ENCODE measurements at regions not wholly inside any gene's neighbourhood (a gene's known extent, or its start where the extent isn't known, plus 50 kb on each side); places are given as distances from the start of the nearest gene placed in this dataset.

DNA sequence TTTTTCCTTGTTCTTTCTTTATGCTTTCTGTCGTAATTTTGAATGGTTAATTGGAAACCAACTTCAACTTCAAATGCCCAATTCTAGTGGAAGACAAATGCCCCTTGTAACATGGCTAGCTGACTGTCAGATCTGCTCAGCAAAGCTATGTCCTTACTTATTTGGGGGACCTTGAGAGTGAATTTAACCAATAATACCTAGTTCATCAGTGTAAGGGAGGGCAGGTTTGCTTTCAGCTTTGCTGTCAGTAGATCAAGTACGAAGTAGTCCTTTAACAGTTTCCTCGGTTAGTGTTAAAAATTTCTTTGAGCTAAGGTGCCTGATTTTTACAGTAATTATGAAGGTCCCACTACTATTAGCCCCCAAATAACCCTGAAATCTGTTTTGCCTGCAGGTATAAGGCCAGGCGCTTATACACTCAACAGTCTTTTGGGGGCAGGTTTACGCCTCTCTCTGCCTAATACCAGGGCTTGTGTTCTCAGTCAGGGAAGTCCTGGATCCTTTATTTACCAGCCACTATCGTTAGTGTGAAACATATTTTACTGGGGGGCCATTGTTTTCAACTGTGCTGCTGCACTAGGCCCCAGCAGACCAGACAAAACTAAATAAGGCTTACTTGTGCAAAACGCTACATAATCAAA lies 165.1 kb upstream of the KCNJ3 start:
- in situ Hi-C loops (cut with MboI; ENCODE audit: low pct_unique_long_range_greater_than_20kb, low sequenced_read_pairs, unreplicated experiment): no loop called here
- DNase-seq (ENCODE audit: low spot score): no peak
- TF ChIP-seq, protein P1, sequence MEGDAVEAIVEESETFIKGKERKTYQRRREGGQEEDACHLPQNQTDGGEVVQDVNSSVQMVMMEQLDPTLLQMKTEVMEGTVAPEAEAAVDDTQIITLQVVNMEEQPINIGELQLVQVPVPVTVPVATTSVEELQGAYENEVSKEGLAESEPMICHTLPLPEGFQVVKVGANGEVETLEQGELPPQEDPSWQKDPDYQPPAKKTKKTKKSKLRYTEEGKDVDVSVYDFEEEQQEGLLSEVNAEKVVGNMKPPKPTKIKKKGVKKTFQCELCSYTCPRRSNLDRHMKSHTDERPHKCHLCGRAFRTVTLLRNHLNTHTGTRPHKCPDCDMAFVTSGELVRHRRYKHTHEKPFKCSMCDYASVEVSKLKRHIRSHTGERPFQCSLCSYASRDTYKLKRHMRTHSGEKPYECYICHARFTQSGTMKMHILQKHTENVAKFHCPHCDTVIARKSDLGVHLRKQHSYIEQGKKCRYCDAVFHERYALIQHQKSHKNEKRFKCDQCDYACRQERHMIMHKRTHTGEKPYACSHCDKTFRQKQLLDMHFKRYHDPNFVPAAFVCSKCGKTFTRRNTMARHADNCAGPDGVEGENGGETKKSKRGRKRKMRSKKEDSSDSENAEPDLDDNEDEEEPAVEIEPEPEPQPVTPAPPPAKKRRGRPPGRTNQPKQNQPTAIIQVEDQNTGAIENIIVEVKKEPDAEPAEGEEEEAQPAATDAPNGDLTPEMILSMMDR (IDR thresholded peaks at IDR 0.05; ENCODE audit: extremely low read depth, insufficient read depth, missing control alignments): no peak

DNA sequence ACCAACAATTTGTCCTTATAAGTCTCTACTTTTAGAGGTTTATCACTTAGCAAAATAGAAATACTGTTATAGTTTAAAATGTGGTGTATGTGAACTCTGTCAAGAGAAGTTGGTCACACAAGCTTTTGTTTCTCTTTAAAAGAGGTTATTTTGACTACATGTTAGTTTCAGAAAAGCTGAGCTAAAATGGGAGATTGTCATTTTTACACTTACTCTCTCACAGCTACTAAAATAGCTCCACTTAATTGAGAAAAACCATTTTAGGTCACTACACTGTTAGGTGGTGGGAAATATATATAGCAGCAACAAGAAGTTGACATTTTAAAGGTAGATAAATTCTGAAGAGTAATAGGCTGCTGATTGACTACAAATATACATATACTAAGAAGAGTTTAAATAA lies 161.5 kb upstream of the KCNJ3 start:
- in situ Hi-C loops (cut with MboI; ENCODE audit: low pct_unique_long_range_greater_than_20kb, low sequenced_read_pairs, unreplicated experiment): no loop called here
- DNase-seq (ENCODE audit: low spot score): no peak

GRCh38 chr2:154537843-154538450 lies 160.5 kb upstream of the KCNJ3 start:
- no peak for DNase-seq (ENCODE audit: low spot score)
- TF ChIP-seq, protein P1 (IDR thresholded peaks at IDR 0.05; ENCODE audit: extremely low read depth, insufficient read depth, missing control alignments): no peak
- in situ Hi-C loops (cut with MboI; ENCODE audit: low pct_unique_long_range_greater_than_20kb, low sequenced_read_pairs, unreplicated experiment): no loop called here

More for the DNA sequence above, 161.5 kb upstream of the KCNJ3 start:
- TF ChIP-seq, protein P1 (IDR thresholded peaks at IDR 0.05; ENCODE audit: extremely low read depth, insufficient read depth, missing control alignments): no peak

DNA sequence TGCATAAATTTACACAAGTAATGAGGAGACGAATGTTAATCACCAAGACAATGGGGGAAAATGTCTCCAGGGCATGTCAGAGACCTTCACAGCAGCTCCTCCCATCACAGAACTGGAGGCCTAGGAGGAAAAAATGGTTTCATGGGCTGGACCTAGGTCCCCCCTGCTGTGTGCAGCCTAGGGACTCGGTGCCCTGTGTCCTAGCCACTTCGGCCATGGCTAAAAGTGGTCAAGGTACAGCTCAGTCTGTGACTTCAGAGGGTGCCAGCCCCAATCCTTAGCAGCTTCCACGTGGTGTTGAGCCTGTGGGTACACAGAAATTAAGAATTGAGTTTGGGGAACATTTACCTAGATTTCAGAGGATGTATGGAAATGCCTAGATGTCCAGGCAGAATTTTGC lies 152.2 kb upstream of the KCNJ3 start:
- no peak for DNase-seq (ENCODE audit: low spot score)
- in situ Hi-C loops (cut with MboI; ENCODE audit: low pct_unique_long_range_greater_than_20kb, low sequenced_read_pairs, unreplicated experiment): no loop called here
- TF ChIP-seq, protein P1 (IDR thresholded peaks at IDR 0.05; ENCODE audit: extremely low read depth, insufficient read depth, missing control alignments): no peak

DNA sequence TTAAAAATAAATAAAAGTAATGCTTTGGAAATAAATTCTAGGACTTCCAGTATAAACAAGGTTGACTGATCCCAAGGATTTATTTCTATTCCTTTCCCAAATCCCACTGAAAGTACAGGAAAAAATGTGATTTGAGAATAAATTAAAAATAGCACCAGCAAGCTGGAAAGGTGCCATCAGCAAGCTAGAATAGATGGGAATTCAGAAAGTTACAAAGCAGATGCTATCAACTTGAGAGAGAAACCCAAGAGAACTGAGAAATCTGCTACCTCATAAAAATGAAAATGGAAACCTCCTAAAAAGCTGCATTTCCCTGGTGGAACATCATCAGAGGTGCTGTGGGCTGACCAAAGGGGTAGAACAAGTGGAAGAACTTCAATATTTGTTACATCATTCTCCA lies 148.6 kb upstream of the KCNJ3 start:
- in situ Hi-C loops (cut with MboI; ENCODE audit: low pct_unique_long_range_greater_than_20kb, low sequenced_read_pairs, unreplicated experiment): no loop called here
- TF ChIP-seq, protein P1 (IDR thresholded peaks at IDR 0.05; ENCODE audit: extremely low read depth, insufficient read depth, missing control alignments): no peak
- DNase-seq (ENCODE audit: low spot score): no peak

GRCh38 chr2:154551649-154552048 lies 146.8 kb upstream of the KCNJ3 start:
- TF ChIP-seq, protein P1 (IDR thresholded peaks at IDR 0.05; ENCODE audit: extremely low read depth, insufficient read depth, missing control alignments): no peak
- no peak for DNase-seq (ENCODE audit: low spot score)
- in situ Hi-C loops (cut with MboI; ENCODE audit: low pct_unique_long_range_greater_than_20kb, low sequenced_read_pairs, unreplicated experiment): no loop called here

Measured in GM13977 (cell line).